ENCODE measurements at regions not wholly inside any gene's neighbourhood (a gene's known extent, or its start where the extent isn't known, plus 50 kb on each side); places are given as distances from the start of the nearest gene placed in this dataset.

DNA sequence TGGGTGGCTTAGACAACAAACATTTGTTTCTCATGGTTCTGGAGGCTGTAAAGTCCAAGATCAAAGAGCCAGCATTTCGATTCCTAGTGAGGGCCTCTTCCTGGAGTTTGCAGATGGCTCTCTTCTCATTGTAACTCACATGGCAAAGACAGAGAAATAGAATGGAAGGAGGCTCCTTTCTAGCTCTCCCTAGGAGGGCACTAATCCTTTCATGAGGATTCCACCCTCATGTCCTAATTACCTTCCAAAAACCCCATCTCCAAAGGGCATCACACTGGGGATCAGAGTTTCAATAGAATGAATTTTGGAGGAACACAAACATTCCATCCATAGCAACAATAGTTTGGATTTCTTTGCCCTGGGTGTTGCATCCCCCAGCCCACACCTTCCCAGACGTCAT, 247.3 kb downstream of the TTLL7 start:
- TF ChIP-seq, protein P1, sequence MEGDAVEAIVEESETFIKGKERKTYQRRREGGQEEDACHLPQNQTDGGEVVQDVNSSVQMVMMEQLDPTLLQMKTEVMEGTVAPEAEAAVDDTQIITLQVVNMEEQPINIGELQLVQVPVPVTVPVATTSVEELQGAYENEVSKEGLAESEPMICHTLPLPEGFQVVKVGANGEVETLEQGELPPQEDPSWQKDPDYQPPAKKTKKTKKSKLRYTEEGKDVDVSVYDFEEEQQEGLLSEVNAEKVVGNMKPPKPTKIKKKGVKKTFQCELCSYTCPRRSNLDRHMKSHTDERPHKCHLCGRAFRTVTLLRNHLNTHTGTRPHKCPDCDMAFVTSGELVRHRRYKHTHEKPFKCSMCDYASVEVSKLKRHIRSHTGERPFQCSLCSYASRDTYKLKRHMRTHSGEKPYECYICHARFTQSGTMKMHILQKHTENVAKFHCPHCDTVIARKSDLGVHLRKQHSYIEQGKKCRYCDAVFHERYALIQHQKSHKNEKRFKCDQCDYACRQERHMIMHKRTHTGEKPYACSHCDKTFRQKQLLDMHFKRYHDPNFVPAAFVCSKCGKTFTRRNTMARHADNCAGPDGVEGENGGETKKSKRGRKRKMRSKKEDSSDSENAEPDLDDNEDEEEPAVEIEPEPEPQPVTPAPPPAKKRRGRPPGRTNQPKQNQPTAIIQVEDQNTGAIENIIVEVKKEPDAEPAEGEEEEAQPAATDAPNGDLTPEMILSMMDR (IDR thresholded peaks at IDR 0.05) = no peak
- no peak for TF ChIP-seq POLR2A (IDR thresholded peaks at IDR 0.05)

Measured in Peyer's patch (tissue), 4 donors.